Rectal smooth muscle tissue (tissue), 1 donor: ENCODE measurements at regions not wholly inside any gene's neighbourhood (a gene's known extent, or its start where the extent isn't known, plus 50 kb on each side); places are given as distances from the start of the nearest gene placed in this dataset.

Experiments
- H3K27ac ChIP-seq: one replicate; pipeline ENCODE4 v1.7.0; 2013; ENCODE audit warnings: low read depth, low read length, inconsistent platforms
- H3K27me3 ChIP-seq: one replicate; pipeline ENCODE4 v1.7.0; 2013; ENCODE audit warnings: low read length; ENCODE audit not compliant: control insufficient read depth, insufficient read depth
- H3K36me3 ChIP-seq: one replicate; pipeline ENCODE4 v1.7.0; 2013; ENCODE audit warnings: low read length; ENCODE audit not compliant: control insufficient read depth, insufficient read depth
- H3K4me1 ChIP-seq: one replicate; pipeline ENCODE4 v1.7.0; 2013; ENCODE audit warnings: low read length; ENCODE audit not compliant: control insufficient read depth, insufficient read depth
- H3K4me3 ChIP-seq: one replicate; pipeline ENCODE4 v1.7.0; 2013; ENCODE audit warnings: low read length
- H3K9ac ChIP-seq: one replicate; pipeline ENCODE4 v1.7.0; 2013; ENCODE audit warnings: low read length

- Histone ChIP-seq H3K4me3 (no peak overlapping the region), H3K27me3 (no peaks in the 10 kb centered on the region), H3K4me1 (no peaks in the 10 kb centered on the region), H3K9ac (no peak overlapping the region), H3K36me3 (no peaks in the 10 kb centered on the region), H3K27ac (no peak overlapping the region)
Observed at GRCh38 chr11:128026596-128026995, 560.8 kb downstream of the ETS1 start.

GRCh38 chr11:128022761-128023160, 564.6 kb downstream of the ETS1 start:
- Histone ChIP-seq H3K36me3 (no peaks in the 10 kb centered on the region), H3K4me1 (no peaks in the 10 kb centered on the region), H3K27me3 (no peaks in the 10 kb centered on the region), H3K27ac (no peak overlapping the region), H3K4me3 (no peak overlapping the region), H3K9ac (no peak overlapping the region)

GRCh38 chr11:128022007-128022368, 565.4 kb downstream of the ETS1 start:
- no peaks in the 10 kb centered on the region for H3K27me3 ChIP-seq
- H3K4me3 ChIP-seq: no peak overlapping the region
- no peaks in the 10 kb centered on the region for H3K36me3 ChIP-seq
- H3K9ac ChIP-seq: no peak overlapping the region
- H3K4me1 ChIP-seq: no peaks in the 10 kb centered on the region
- H3K27ac ChIP-seq: no peak overlapping the region

GRCh38 chr11:128021349-128022006, 565.9 kb downstream of the ETS1 start:
- Histone ChIP-seq H3K27me3 (no peaks in the 10 kb centered on the region), H3K36me3 (no peaks in the 10 kb centered on the region), H3K4me3 (no peak overlapping the region), H3K9ac (no peak overlapping the region), H3K4me1 (no peaks in the 10 kb centered on the region), H3K27ac (no peak overlapping the region)

- Histone ChIP-seq H3K4me1 (no peaks in the 10 kb centered on the region), H3K36me3 (no peaks in the 10 kb centered on the region), H3K4me3 (no peak overlapping the region), H3K9ac (no peak overlapping the region), H3K27me3 (no peaks in the 10 kb centered on the region), H3K27ac (no peak overlapping the region)
Observed at GRCh38 chr11:128018692-128019091, 568.7 kb downstream of the ETS1 start.

GRCh38 chr11:128005562-128005961, 581.8 kb downstream of the ETS1 start:
- Histone ChIP-seq H3K4me1 (no peaks in the 10 kb centered on the region), H3K27ac (no peak overlapping the region), H3K9ac (no peak overlapping the region), H3K4me3 (no peak overlapping the region), H3K27me3 (no peaks in the 10 kb centered on the region), H3K36me3 (no peaks in the 10 kb centered on the region)

- H3K4me3 ChIP-seq: no peak overlapping the region
- no peaks in the 10 kb centered on the region for H3K36me3 ChIP-seq
- no peak overlapping the region for H3K9ac ChIP-seq
- H3K4me1 ChIP-seq: no peaks in the 10 kb centered on the region
- no peaks in the 10 kb centered on the region for H3K27me3 ChIP-seq
- H3K27ac ChIP-seq: no peak overlapping the region
Observed at GRCh38 chr11:127998421-127998820, 588.9 kb downstream of the ETS1 start.

- no peaks in the 10 kb centered on the region for H3K27me3 ChIP-seq
- H3K9ac ChIP-seq: no peak overlapping the region
- no peaks in the 10 kb centered on the region for H3K4me1 ChIP-seq
- no peak overlapping the region for H3K27ac ChIP-seq
- H3K4me3 ChIP-seq: no peak overlapping the region
- H3K36me3 ChIP-seq: no peaks in the 10 kb centered on the region
Observed at GRCh38 chr11:127997594-127997993, 589.8 kb downstream of the ETS1 start.

- Histone ChIP-seq H3K9ac (no peak overlapping the region), H3K36me3 (no peaks in the 10 kb centered on the region), H3K4me1 (no peaks in the 10 kb centered on the region), H3K27me3 (no peaks in the 10 kb centered on the region), H3K4me3 (no peak overlapping the region), H3K27ac (no peak overlapping the region)
Observed at GRCh38 chr11:127996825-127997224, 590.5 kb downstream of the ETS1 start.

GRCh38 chr11:127995921-127996320, 591.4 kb downstream of the ETS1 start:
- Histone ChIP-seq H3K4me1 (no peaks in the 10 kb centered on the region), H3K27ac (no peak overlapping the region), H3K27me3 (no peaks in the 10 kb centered on the region), H3K36me3 (no peaks in the 10 kb centered on the region), H3K4me3 (no peak overlapping the region), H3K9ac (no peak overlapping the region)

GRCh38 chr11:127994736-127995135, 592.6 kb downstream of the ETS1 start:
- Histone ChIP-seq H3K27ac (no peak overlapping the region), H3K4me1 (no peaks in the 10 kb centered on the region), H3K4me3 (no peak overlapping the region), H3K27me3 (no peaks in the 10 kb centered on the region), H3K9ac (no peak overlapping the region), H3K36me3 (no peaks in the 10 kb centered on the region)

- Histone ChIP-seq H3K36me3 (no peaks in the 10 kb centered on the region), H3K4me3 (no peak overlapping the region), H3K27ac (no peak overlapping the region), H3K27me3 (no peaks in the 10 kb centered on the region), H3K9ac (no peak overlapping the region), H3K4me1 (no peaks in the 10 kb centered on the region)
Observed at GRCh38 chr11:127993788-127994187, 593.6 kb downstream of the ETS1 start.

GRCh38 chr11:127993281-127993680, 594.1 kb downstream of the ETS1 start:
- no peak overlapping the region for H3K9ac ChIP-seq

More at GRCh38 chr11:127993281-127993680, 594.1 kb downstream of the ETS1 start:
- Histone ChIP-seq H3K4me3 (no peak overlapping the region), H3K36me3 (no peaks in the 10 kb centered on the region), H3K27ac (no peak overlapping the region), H3K27me3 (no peaks in the 10 kb centered on the region), H3K4me1 (no peaks in the 10 kb centered on the region)
